Keratinocyte (primary cell): ENCODE measurements at regions not wholly inside any gene's neighbourhood (a gene's known extent, or its start where the extent isn't known, plus 50 kb on each side); places are given as distances from the start of the nearest gene placed in this dataset.

Experiments
- DNase-seq: peaks from one replicate; pipeline ENCODE4 v3.0.0-alpha.2; 2011; ENCODE audit warnings: low read depth, missing footprints, low spot score
- FAIRE-seq: peaks from 2 replicates; lab custom pipeline; 2011; peaks lifted over from hg19 to GRCh38; lab: Jason Lieb, UNC
- H2AFZ ChIP-seq: 2 replicates; pipeline ENCODE4 v1.6.0; 2012; ENCODE audit warnings: low read length, control low read depth, inconsistent platforms; ENCODE audit not compliant: control insufficient read depth
- H3K27ac ChIP-seq: 2 replicates; pipeline ENCODE4 v1.5.1; 2011; ENCODE audit warnings: low read length; ENCODE audit not compliant: control insufficient read depth, insufficient read depth
- H3K27me3 ChIP-seq: 3 replicates; pipeline ENCODE4 v1.6.0; 2011; ENCODE audit warnings: low read length; ENCODE audit not compliant: control insufficient read depth, insufficient read depth; ENCODE audit errors: extremely low read depth
- H3K36me3 ChIP-seq, 2 experiments: 2 replicates in 1 of 2; 3 replicates in 1 of 2; pipeline ENCODE4 v1.5.1; 2011; ENCODE audit warnings: low read length in 2 of 2, mild to moderate bottlenecking in 1 of 2; ENCODE audit not compliant: control insufficient read depth in 2 of 2, insufficient read depth in 2 of 2; ENCODE audit errors: extremely low read depth in 1 of 2
- H3K4me1 ChIP-seq: 3 replicates; pipeline ENCODE4 v1.5.1; 2011; ENCODE audit warnings: low read length; ENCODE audit not compliant: control insufficient read depth, insufficient read depth; ENCODE audit errors: extremely low read depth
- H3K4me2 ChIP-seq: 3 replicates; pipeline ENCODE4 v1.6.0; 2011; ENCODE audit warnings: low read depth, low read length; ENCODE audit not compliant: control insufficient read depth, insufficient read depth; ENCODE audit errors: extremely low read depth
- H3K4me3 ChIP-seq, 3 experiments: fragments of 200-600 bp in 1 of 3; sonication (generic) in 1 of 3; 2 replicates in 2 of 3; 3 replicates in 1 of 3; pipeline ENCODE4 v1.5.1; 2011 to 2016; ENCODE audit warnings: low read length in 3 of 3, mild to moderate bottlenecking in 3 of 3, control low read depth in 2 of 3, inconsistent platforms in 1 of 3, low read depth in 1 of 3, mixed read lengths in 1 of 3, mixed run types in 1 of 3, moderate library complexity in 1 of 3; ENCODE audit not compliant: control insufficient read depth in 2 of 3, insufficient read depth in 2 of 3; ENCODE audit errors: extremely low read depth in 1 of 3
- H3K79me2 ChIP-seq: 2 replicates; pipeline ENCODE4 v1.6.0; 2012; ENCODE audit warnings: low read length; ENCODE audit not compliant: control insufficient read depth, insufficient read depth
- H3K9ac ChIP-seq: 3 replicates; pipeline ENCODE4 v1.6.0; 2011; ENCODE audit warnings: low read length; ENCODE audit not compliant: control insufficient read depth, insufficient read depth; ENCODE audit errors: extremely low read depth
- H3K9me1 ChIP-seq: 3 replicates; pipeline ENCODE4 v1.6.0; 2011; ENCODE audit warnings: low read length; ENCODE audit not compliant: control insufficient read depth, insufficient read depth; ENCODE audit errors: extremely low read depth
- H3K9me3 ChIP-seq: 2 replicates; pipeline ENCODE4 v1.5.1; 2012; ENCODE audit warnings: low read depth, low read length; ENCODE audit not compliant: control insufficient read depth
- H4K20me1 ChIP-seq: 3 replicates; pipeline ENCODE4 v1.6.0; 2011; ENCODE audit warnings: low read length; ENCODE audit not compliant: control insufficient read depth, insufficient read depth; ENCODE audit errors: extremely low read depth
- CTCF ChIP-seq, 3 experiments: IDR thresholded peaks in 1 of 3; conservative IDR thresholded peaks in 1 of 3; optimal IDR thresholded peaks in 1 of 3; 2 replicates in 2 of 3; 3 replicates in 1 of 3; pipeline versions ENCODE3 to v1.5.1; 2011; ENCODE audit warnings: low read length in 3 of 3, mild to moderate bottlenecking in 3 of 3, moderate library complexity in 2 of 3, control low read depth in 1 of 3, inconsistent platforms in 1 of 3; ENCODE audit not compliant: insufficient read depth in 2 of 3; ENCODE audit errors: extremely low read depth in 1 of 3
- EZH2 ChIP-seq: IDR thresholded peaks from one replicate; pipeline ENCODE4 v1.6.1; 2012; ENCODE audit warnings: inconsistent platforms, mild to moderate bottlenecking, low read length, moderate library complexity
- dilution Hi-C: fragments of 300-500 bp; cut with MboI; formaldehyde crosslinking; loops from one replicate; pipeline ENCODE4 v1.7.0; 2020; ENCODE audit warnings: low sequenced_read_pairs; ENCODE audit not compliant: extremely low pct_ligation_motif_present

- Histone ChIP-seq H3K79me2 (no peaks in the 10 kb centered on the region), H2AFZ (no peak overlapping the region), H3K9me3 (no peaks in the 10 kb centered on the region), H3K4me1 (no peaks in the 10 kb centered on the region), H3K27ac (no peak overlapping the region), H3K27me3 (no peaks in the 10 kb centered on the region), H3K36me3 (no peaks in the 10 kb centered on the region), H3K4me2 (no peak overlapping the region), H3K4me3 (no peak overlapping the region), H3K9me1 (no peaks in the 10 kb centered on the region), H4K20me1 (no peaks in the 10 kb centered on the region), H3K9ac (no peak overlapping the region)
- dilution Hi-C loops, result no loop called here
- no peak for TF ChIP-seq EZH2
- TF ChIP-seq CTCF (optimal IDR thresholded peaks at IDR 0.05 in 1 of 3, IDR thresholded peaks at IDR 0.05 in 1 of 3, conservative IDR thresholded peaks at IDR 0.05 in 1 of 3; ENCODE audit: extremely low read depth in 1 of 3, insufficient read depth in 2 of 3, low read length in 3 of 3), result no peak
- FAIRE-seq (no peak), DNase-seq (no peak)
These were observed 77.8 kb upstream of the KCNH7 start for GRCh38 chr2:162916286-162916801.

GRCh38 chr2:162915858-162916257, 77.3 kb upstream of the KCNH7 start:
- Histone ChIP-seq H3K4me2 (no peak overlapping the region), H2AFZ (no peak overlapping the region), H3K9me3 (no peaks in the 10 kb centered on the region), H3K4me1 (no peaks in the 10 kb centered on the region), H3K79me2 (no peaks in the 10 kb centered on the region), H4K20me1 (no peaks in the 10 kb centered on the region), H3K4me3 (no peak overlapping the region), H3K27me3 (no peaks in the 10 kb centered on the region), H3K36me3 (no peaks in the 10 kb centered on the region), H3K9me1 (no peaks in the 10 kb centered on the region), H3K9ac (no peak overlapping the region), H3K27ac (no peak overlapping the region)
- dilution Hi-C loops, result no loop called here
- DNase-seq, result no peak
- TF ChIP-seq EZH2, result no peak
- TF ChIP-seq CTCF (optimal IDR thresholded peaks at IDR 0.05 in 1 of 3, IDR thresholded peaks at IDR 0.05 in 1 of 3, conservative IDR thresholded peaks at IDR 0.05 in 1 of 3; ENCODE audit: extremely low read depth in 1 of 3, insufficient read depth in 2 of 3, low read length in 3 of 3), result no peak
- no peak for FAIRE-seq
